Stimulated activated CD8-positive, alpha-beta memory T cell treated with anti-CD3 and anti-CD28 coated beads, Interleukin-4, amount 100 ng/mL, for 1 hour (primary cell): ENCODE measurements at regions not wholly inside any gene's neighbourhood (a gene's known extent, or its start where the extent isn't known, plus 50 kb on each side); places are given as distances from the start of the nearest gene placed in this dataset.

Experiments used
- DNase-seq, 2 donors: peaks; one replicate each; pipeline ENCODE4 v3.0.0-alpha.2; 2020; ENCODE audit warnings: low read depth in 2 of 2, low spot score in 1 of 2

- DNase-seq, result no peak
These were observed 133.3 kb downstream of the MGAT5B start for GRCh38 chr17:77001487-77001886.

GRCh38 chr17:77002103-77003045 is 134.2 kb downstream of the MGAT5B start:
- no peak for DNase-seq

GRCh38 chr17:77003699-77004098 is 135.5 kb downstream of the MGAT5B start:
- no peak for DNase-seq

GRCh38 chr17:77006971-77007649 is 133.7 kb upstream of the SEC14L1 start:
- DNase-seq, result no peak

GRCh38 chr17:77009877-77010276 is 130.9 kb upstream of the SEC14L1 start:
- DNase-seq, result no peak

GRCh38 chr17:77010667-77011066 is 130.1 kb upstream of the SEC14L1 start:
- DNase-seq, result no peak

GRCh38 chr17:77011173-77012011 is 129.4 kb upstream of the SEC14L1 start:
- no peak for DNase-seq

GRCh38 chr17:77018504-77018903 is 122.3 kb upstream of the SEC14L1 start:
- DNase-seq, result no peak

GRCh38 chr17:77019893-77020379 is 120.8 kb upstream of the SEC14L1 start:
- DNase-seq, result no peak

GRCh38 chr17:77020973-77021372 is 119.8 kb upstream of the SEC14L1 start:
- DNase-seq, result no peak

GRCh38 chr17:77022766-77023165 is 118.0 kb upstream of the SEC14L1 start:
- no peak for DNase-seq

GRCh38 chr17:77025781-77026180 is 115.0 kb upstream of the SEC14L1 start:
- DNase-seq, result no peak

GRCh38 chr17:77027271-77027889 is 113.4 kb upstream of the SEC14L1 start:
- no peak for DNase-seq

GRCh38 chr17:77028900-77029299 is 111.9 kb upstream of the SEC14L1 start:
- DNase-seq, result no peak

GRCh38 chr17:77032929-77033328 is 107.8 kb upstream of the SEC14L1 start:
- DNase-seq, result no peak

GRCh38 chr17:77033892-77034404 is 106.8 kb upstream of the SEC14L1 start:
- DNase-seq, result no peak

GRCh38 chr17:77034677-77035424 is 105.9 kb upstream of the SEC14L1 start:
- no peak for DNase-seq

- no peak for DNase-seq
These were observed 105.2 kb upstream of the SEC14L1 start for GRCh38 chr17:77035526-77035925.

GRCh38 chr17:77036136-77036840 is 104.5 kb upstream of the SEC14L1 start:
- DNase-seq, result no peak
